Brain pericyte (primary cell): ENCODE measurements at regions not wholly inside any gene's neighbourhood (a gene's known extent, or its start where the extent isn't known, plus 50 kb on each side); places are given as distances from the start of the nearest gene placed in this dataset.

Experiments
- DNase-seq: peaks from one replicate; pipeline ENCODE4 v3.0.0-alpha.2; 2012; ENCODE audit warnings: low read depth, low spot score

GRCh38 chr2:62281663-62282062 lies 85.7 kb downstream of the B3GNT2 start:
- DNase-seq: no peak

- no peak for DNase-seq
Observed at GRCh38 chr2:62277688-62278087, 81.8 kb downstream of the B3GNT2 start.
